NCI-H187 (cell line): ENCODE measurements at regions not wholly inside any gene's neighbourhood (a gene's known extent, or its start where the extent isn't known, plus 50 kb on each side); places are given as distances from the start of the nearest gene placed in this dataset.

Experiments
- DNase-seq, 2 experiments: peaks; one replicate each; lab custom pipeline; 2025; lab: John Stamatoyannopoulos, UW

DNA sequence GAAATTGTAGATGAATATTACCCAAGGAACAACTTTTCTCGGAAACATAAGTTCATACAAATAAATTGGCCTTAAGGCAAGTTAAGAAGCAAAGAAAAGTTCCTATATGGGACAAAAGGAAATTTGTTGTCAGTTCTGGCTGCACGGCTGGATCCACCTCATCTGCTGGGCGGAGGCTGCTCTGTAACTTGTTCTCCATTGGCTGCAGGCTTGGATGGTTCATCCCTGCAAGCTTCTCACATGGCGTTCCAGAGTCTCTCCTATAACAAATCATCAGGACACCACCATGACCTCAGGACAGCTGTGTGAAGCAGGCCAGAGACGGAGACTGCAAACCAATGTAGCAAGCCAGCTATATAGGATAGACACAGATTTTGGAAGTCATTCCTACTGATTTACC is 81.4 kb upstream of the DAB2 start:
- DNase-seq: no peak

DNA sequence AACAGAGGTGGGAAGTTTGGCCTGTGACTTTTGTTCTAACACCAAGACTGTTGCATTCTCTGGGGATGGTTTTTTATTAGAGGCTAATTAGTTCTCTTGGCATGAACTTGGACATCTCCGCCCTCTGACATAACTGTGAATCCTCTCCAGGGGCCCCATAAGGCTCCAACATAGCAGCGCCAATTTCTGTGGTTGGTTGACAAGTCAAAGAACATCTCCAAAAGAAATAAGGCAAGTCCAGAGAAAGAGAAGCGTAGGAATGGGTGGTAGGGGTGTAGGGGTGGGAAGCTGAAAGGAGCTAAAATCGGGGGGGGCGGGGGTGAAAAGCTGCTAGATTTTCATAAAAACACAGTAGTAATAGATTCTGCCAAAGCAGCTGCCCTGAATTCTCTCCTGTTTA is 81.0 kb upstream of the DAB2 start:
- no peak for DNase-seq

DNA sequence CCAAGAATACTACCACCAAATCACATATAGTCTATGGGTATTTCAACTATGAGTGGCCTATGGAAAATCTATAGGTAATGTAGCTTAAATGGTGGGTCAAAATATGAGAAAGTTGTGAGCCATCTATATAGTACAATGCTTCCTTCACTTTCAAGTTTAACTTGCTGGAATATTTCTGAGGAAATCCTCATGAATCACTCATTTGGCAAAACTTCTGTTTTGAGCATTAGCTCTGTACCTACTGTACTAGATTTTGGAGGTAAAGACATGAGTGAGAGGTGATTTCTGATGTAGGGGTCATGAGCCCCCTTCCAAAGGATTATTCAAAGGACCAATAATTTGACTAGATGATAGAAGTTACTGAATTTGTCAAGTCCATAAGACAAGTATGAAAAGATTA is 80.6 kb upstream of the DAB2 start:
- no peak for DNase-seq

DNA sequence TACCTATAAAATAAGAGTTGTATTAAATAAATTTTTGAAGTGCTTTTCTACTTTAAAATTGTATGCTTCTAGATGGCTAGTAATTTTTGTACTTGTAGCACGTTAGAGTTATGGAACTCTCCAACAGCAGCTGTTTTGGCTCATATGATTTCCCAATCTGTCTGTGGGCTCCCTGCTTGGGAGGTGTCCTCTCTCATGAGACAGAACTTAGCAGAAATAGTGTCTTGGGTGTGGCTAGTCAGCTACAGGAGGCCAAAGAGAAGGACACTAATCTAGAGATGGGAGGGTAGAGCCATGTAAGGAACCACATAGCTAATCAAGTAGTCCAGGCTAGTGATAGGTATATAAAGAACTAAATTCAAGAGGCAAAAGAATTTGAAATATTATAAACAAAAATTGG is 78.4 kb upstream of the DAB2 start:
- no peak for DNase-seq

DNA sequence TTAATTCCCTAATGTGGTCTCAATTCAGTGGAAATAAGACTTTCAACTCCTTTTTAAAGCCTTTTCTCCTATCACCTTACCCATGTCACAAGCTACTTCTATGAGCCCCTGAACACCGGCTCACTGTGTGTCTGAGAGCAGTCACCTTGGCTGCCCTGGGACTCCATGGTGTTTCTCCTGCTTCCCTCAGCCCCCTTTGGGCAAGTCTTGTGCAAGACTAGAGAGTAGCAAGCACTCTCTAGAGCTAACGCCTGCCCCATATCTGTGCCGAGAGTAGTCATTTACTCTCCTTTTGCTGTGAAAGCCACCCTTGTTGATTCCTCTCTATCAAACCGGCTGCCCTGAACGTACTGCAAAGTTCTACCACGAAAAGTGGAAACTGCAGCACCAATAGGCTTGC is 77.9 kb upstream of the DAB2 start:
- no peak for DNase-seq

DNA sequence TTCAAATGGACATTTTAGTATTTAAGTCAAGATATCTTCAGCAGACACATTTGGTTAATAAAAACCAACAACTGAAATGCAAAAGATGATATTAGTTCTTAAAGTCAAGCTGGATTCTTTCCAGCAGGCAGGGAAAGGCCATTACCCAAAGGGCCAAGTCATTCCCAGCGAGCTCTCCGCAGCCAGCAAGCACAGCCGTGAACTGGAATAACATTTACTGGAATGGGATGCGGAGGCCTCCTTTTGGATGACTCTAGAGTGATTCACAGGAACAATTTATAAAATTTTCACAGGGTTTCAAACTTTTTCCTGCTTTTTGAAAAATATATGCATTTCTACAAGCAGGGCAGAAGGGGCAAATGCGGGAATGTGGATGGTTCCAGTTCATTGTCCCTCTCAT is 76.6 kb upstream of the DAB2 start:
- no peak for DNase-seq

DNA sequence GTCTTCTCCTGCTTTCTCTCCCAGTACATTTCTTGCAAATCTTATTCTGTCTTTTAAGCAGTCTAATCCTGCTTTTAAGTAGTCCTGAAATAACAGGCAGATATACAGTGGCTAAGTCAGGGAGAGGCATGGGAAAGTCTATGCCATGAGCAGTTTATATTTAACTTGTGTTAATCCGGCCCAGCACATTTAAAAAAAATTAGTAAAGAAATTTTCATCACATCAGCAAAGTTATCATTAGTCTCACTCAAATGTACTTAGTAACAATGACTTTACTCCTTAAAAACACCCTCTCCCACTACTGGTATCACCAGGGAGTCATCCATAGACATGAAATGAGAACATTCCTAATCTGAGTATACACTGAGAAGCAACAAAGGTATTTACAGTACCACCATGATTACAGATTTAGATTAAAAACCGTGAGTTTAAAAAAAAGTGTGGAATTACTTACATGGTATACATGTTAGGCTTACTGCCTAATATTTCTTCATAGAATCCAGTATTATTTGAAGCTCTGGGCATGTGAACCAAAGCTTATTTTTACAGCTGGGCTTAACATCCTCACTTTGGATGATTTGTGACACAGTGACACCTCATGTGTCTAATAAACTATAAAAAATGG is 75.9 kb upstream of the DAB2 start:
- DNase-seq: no peak

DNA sequence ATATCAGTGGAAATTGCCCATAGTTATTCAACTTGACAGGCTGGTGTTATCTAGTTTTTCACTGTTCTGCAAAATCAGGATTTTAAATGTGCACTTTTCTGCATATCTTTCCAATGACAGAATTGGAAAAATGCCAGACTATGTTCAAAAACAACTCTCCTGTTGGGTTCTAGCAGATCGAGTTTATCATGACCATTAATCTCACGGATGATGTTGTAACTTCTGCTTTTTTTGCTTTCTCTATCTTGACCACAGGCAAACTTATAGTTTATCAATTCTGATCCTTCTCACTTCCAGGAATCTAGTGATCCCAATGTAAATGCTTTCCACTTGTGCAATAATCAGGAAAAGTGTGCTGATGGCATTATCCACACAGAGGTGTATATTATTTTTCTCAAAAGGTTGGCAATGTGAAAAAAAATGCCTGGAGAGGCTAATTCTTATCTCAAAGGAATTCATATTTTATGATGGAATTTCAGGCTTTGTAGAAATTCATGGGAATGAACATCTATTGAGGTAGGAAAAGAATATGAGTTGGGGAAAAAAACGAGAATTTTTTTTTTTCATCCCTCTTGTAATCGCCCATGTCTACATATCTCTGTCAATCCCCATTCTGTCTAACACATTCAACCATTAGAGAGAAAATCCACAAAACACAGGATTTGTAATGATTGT is 73.6 kb upstream of the DAB2 start:
- DNase-seq: no peak

DNA sequence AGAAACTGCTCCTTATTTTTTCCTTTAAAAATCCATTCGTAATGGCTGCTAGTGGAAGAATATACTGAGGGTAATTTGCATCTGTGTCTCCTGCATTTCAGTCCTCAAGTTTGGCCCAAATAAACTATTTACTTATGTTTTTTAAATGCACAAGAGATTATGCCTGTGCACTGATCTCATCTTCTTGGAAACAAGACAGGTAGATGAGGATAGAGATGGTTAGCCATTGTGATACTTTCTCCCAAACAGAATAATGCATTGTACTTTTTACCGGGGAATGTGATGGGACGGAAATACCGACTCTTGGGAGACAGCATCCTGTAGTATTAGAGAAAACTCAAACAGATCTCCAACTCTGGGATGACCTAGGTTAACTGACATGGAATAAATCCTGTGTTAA is 72.5 kb upstream of the DAB2 start:
- DNase-seq: no peak

DNA sequence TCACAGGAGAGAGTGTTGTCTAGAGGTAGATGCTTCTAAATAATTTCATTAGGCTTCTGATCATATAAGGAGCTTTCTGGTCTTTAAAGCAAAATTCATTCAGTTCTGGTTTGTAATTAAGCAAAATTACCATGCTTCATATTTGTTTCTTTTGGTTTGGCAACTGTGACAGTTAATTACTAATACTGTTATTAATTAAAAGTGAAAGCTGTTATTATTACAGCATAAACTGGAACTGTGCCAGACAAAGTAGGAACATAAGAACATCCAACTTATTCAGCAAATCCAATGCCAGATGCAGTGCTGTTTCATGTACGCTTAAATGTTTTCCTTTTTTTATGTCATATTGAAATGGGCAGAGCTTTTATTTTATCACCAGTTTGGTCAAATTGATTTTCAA is 70.4 kb upstream of the DAB2 start:
- no peak for DNase-seq

DNA sequence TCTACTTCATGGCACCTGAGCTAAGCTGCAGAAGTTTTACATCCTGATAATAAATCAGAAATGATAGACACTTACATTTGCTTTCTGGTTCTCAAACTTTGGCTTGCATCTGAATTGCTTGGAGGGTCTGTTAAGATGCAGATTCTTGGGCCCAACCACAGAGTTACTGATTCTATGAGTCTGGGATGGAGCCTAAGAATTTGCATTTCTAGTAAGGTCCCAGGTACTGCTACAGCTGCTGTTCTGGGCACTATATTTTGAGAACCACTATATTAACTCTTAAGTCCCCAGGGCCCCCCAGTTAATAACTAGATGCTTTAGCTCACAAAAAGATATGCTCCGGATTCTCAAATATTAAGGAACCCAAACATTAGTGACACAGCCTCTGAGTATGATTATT is 69.8 kb upstream of the DAB2 start:
- no peak for DNase-seq

DNA sequence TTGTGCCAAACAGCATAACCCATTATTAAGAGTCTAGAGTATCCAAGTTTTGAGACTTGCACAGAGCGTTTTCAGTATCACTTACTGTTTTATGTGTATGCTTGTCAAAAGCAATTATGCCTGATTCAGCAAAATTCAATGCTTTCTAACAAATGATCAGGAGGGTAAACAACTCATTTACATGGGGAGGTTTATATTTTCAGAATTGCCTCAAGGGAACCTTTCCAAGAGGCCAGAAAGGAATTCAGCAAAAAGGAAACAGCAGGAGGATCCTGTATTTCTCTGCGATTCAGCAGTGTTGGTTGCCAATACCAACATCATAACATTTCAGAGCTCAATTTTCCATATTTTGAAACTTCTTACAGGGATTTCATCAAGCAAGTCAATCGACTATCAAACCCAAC is 69.3 kb upstream of the DAB2 start:
- DNase-seq: no peak

DNA sequence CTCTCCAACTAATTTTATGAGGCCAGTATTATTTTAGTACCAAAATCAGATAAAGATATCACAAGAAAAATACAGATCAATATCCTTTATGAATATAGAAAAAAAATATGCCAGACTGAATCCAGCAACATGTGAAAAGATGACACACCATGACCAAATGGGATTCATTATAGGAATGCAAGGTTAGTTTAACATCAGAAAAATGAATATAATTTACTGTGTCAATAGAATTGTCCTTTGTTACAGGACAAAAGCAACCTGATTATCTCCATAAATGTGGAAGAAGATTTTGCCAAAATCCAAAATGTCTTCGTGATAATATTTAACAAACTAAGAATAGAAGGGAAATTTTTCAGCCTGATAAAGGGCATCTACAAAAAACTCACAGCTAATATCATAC is 66.4 kb upstream of the DAB2 start:
- DNase-seq: no peak

DNA sequence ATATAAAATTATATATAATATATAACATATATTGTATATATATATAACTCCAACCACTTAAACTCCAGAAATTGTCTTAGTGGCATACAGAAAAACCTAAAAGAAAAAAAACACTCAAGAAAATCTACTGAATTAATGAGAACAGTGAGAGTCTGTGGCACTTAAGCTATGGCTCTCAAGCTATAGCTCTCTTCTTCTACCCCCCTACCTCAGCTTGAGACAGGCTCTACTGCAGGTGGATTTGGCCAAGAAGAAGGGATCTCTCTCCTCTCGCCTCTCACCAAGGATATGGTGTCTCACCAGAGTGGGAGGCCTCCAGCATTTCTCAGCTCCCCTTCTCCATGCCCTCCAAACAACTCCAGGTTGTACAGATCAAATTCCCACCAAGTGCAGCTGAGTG is 64.5 kb upstream of the DAB2 start:
- DNase-seq: no peak

DNA sequence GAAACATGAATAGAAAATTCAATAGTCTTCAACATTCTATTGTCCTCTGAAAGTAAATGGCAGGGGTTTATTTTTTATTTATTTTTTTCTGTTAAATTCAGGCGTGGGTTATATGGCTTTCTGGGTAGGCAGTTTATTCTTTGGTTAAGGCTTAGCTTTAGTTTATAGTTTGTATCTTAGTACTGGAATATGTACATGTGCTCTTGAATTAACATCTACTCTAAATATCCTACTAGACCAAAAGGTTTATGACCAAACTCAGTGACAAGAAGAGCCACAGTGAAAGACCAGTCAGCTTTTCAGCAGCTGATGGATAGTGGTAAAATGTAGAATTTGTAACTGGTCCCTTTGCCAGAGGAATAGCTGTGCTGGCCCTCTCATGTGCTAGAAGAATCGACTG is 62.0 kb upstream of the DAB2 start:
- DNase-seq: no peak

DNA sequence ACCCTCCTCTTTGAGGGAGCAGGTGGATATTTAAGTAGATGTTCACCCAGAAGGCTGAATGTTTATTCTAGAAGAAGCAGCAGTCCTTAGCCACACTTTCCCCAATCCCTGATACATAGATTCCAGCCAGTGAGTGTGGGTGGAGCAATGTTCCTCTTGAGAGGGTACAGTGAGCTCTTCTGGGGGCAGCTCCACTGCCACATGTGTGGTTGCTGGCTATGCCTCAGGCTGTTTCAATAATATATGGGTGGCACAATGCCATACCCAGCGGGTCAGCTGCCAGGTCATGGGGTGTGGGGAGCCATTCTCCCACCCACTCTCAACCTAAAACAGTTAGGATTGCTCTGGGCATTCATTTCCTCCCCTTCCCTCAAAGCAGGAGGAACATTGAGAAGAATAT is 61.6 kb upstream of the DAB2 start:
- DNase-seq: no peak

DNA sequence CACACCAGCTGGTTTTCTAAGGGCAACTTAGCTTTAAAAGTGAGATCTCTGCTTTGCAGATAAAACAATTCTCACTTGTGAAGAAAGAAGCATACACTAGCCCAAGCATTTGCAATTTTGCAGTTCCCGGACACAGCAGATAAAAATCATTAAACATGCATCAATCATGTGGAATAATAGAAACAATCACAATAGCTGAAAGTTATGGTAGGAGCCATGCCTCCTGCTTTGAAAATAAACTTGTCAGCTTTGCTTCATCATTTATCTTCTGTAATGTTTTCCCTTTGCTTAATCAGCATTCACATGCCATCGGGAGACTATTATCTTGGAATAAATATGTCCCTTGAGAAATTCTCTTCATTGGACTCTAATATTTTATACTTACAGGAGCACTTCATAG is 60.3 kb upstream of the DAB2 start:
- no peak for DNase-seq

DNA sequence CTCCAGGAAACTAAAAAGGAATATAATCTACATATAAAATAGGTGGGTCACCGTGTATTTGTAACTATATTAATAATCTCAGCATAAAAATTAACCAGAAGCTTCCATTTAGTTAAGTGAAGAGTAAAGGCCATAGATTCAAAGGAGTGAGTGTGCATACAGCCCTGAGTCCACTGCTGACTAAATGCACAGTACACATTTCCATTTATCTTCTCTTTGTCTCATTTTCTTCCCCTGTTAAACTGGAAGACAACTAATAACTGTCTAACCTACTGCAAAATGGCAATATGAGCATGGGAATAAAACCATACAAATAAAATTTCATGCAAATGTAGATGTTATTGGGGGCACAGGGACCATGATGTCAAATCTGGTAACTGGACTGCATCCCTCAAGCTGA is 59.9 kb upstream of the DAB2 start:
- DNase-seq: no peak

DNA sequence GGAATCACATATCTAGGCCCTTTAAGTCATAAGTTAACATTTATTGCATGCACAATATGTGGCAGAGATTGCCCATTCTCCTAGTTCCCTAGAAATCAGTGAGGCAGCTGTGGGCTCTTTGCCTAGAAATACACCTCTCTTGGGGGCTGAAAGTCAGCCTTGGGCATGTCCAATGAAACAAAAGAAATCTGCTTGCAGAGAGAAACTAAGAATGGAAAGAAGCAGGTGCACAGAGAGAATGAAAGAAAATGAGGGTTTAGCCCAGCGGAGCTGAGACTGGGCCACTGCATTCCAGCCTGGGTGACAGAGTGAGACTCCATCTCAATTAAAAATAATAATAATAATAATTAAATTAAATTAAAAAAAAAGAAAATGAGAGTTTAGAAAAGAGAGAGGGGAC is 57.3 kb upstream of the DAB2 start:
- no peak for DNase-seq

DNA sequence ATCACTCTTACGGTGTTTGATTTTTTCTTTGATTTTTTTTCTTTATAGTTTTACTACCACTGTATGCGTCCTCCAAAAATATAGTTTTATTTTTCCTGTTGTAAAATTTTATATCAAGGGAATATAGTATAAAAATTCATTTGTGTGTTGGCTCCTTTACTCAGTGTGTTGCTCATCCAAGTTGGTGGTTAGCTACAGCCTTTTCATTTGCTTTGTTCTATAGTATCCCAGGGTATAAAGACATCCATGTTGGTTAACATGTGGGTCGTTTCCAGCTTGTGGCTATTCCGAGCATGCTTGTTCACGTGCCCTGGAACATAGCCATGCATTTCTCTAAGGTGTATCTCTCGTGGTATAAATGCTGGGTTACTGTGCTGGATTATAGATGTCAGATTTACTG is 54.8 kb upstream of the DAB2 start:
- DNase-seq: no peak

DNA sequence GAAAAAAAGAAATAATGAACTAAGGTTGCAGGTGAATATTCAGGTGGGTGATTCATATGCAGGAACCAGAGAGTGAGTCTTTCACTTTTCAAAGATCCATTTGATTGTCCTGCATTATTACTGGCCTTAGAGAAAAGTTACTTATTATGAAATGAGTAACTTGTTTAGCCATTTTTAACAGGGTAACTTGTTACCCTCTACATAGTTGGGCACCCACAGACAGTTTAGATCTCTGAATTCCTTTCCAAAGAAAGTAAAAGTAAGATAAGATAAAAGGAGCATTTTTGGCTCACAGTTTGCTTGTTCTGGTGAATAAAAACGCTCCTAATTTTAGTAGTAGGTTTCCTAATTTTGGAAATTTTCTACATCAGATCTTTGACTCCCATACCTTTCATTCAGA is 54.1 kb upstream of the DAB2 start:
- no peak for DNase-seq

DNA sequence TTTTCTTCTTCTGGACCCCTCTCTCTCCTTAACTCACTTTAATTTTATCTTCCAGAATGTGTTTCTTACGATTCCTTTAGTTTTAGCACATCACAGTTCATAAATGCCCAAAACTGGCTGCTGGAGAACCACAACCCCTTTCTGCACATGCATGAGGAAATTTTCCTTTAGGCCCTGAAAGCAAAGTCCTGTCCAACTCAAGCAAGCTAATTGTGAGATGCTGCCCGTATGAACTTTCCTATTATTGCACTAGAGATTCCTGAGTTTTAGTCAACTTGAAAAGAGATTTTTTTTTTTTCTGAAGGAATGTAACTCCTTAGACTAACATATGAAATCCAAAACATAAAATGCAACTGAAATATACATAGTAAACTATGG is 52.1 kb upstream of the DAB2 start:
- no peak for DNase-seq

DNA sequence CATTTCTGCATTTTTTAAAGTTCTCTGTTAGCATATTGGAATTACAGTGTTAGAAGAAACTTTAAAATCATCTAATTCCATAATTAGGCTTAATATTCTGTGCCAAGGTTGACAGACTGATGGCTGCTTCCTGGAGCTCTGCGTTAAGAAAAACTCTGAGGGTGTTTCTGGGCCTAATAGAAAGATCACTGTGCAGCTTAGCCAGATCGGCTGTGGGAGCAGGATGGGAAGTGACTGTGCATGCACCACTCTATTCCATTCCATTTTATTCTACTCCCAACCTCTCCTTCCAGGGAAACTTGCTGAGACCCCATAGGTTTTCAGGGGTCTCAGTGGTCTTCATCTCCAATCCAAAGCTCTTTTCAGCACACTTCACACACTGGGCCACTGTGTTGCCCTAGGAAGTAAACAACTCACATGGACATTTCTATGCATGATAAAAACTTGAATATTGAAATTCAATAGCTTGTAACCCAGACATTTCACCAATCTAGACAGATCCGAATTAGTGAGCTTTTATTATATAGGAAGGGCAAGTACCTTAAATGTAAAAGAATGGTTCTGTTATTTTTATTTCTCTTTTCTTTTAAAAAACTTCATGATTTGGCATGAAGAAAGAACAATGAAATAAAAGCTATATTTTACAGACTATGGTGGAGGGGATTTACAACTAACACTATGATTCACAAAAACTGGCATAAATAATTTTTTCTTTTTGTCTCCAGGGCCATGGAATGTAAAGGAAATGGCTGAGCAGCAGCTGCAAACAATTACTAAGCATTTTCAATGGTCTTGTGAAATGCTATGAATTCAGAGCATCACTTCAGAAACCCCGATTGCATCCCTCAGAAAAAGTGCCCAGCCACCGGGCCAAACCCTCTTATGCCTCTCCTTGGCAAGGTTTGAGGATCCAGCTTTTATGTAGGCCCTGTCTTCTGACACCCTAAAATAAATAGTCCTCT is 51.4 kb upstream of the DAB2 start:
- no peak for DNase-seq
